Subcutaneous abdominal adipose tissue (tissue), 5 donors: ENCODE measurements at regions not wholly inside any gene's neighbourhood (a gene's known extent, or its start where the extent isn't known, plus 50 kb on each side); places are given as distances from the start of the nearest gene placed in this dataset.

Source experiments
- H3K27ac ChIP-seq: one replicate; pipeline ENCODE4 v1.7.0; 2013; ENCODE audit warnings: low read depth, mild to moderate bottlenecking, inconsistent platforms, low read length, moderate library complexity
- H3K27me3 ChIP-seq, 5 donors: one replicate each; pipeline ENCODE4 v1.7.0; 2013; ENCODE audit warnings: low read length in 5 of 5, inconsistent platforms in 1 of 5; ENCODE audit not compliant: control insufficient read depth in 5 of 5, insufficient read depth in 4 of 5
- H3K36me3 ChIP-seq, 5 donors: one replicate each; pipeline ENCODE4 v1.7.0; 2013; ENCODE audit warnings: low read length in 5 of 5; ENCODE audit not compliant: control insufficient read depth in 5 of 5, insufficient read depth in 5 of 5
- H3K4me1 ChIP-seq, 5 donors: one replicate each; pipeline ENCODE4 v1.7.0; 2013; ENCODE audit warnings: low read length in 5 of 5, mild to moderate bottlenecking in 3 of 5, moderate library complexity in 1 of 5; ENCODE audit not compliant: control insufficient read depth in 5 of 5, insufficient read depth in 5 of 5
- H3K4me3 ChIP-seq, 5 donors: one replicate each; pipeline ENCODE4 v1.7.0; 2013; ENCODE audit warnings: low read length in 5 of 5, low read depth in 1 of 5
- H3K9ac ChIP-seq, 5 donors: one replicate each; pipeline ENCODE4 v1.7.0; 2013; ENCODE audit warnings: low read length in 5 of 5, mild to moderate bottlenecking in 4 of 5, moderate library complexity in 3 of 5
- H3K9me3 ChIP-seq, 5 donors: one replicate each; pipeline ENCODE4 v1.7.0; 2013; ENCODE audit warnings: low read length in 5 of 5; ENCODE audit not compliant: control insufficient read depth in 5 of 5
- donor health status: healthy.
- donor health status: healthy.
- donor health status: healthy.
- donor health status: healthy.
- donor health status: healthy.

DNA sequence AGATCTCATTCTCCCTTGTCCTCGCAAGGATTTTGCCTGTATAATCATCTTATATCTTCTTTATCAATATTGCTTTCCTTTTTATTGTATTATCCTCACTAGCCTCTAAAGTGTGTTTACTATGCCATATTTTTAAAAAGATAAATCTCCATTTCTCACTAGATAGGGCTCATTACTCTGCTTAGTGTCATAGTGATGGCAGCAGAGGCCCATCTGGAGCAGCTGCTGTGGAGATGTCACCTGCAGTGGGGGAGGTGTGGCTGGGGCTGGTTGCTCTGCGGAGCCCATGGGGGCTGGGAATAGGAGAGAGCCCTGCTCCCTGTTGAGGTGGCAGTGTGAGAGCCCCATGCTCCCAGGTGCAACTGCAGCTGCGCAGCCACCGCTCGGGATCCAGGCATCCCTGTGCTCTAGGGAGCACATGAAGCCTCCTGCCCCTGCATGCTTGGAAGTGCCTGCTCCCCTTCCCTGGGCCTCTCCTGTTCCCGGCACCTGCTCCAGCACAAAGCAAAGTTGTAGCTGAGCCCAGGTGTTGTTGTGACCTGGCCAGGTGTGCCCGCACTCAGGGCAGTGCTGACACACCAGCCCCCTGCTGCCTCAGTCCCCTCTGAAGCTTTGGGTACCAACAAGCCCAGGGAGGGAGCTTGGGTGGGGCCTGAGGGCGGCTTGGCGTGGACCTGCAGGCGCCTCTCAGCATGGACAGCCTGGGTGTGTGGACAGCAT, 144.6 kb upstream of the MRPS30 start:
- Histone ChIP-seq H3K4me3 (no peak overlapping the region), H3K9ac (no peak overlapping the region), H3K4me1 (no peaks in the 10 kb centered on the region), H3K27ac (no peak overlapping the region), H3K27me3 (no peaks in the 10 kb centered on the region), H3K9me3 (peaks cover 0 to 4% (median 2%) of the 10 kb centered on the region in 5 donors), H3K36me3 (no peaks in the 10 kb centered on the region)

DNA sequence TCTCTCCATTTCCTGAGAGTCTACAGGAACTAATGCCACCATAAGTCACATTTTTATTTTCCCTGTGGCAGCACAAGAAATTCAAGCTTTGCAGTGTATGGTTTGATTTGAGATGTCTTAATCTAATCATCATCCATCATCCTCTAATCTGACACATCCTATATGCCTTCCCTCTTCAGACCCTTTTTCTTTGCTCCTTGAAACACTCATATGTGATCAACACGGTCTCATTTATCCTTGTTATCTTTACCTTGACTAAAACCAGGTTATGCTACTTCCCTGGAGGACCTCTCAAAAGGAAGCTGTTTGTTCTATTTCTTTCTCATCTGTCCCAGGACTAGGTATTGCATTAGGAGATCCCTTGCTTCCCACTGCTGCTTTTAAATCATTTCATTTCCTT, 146.9 kb upstream of the MRPS30 start:
- Histone ChIP-seq H3K4me1 (no peaks in the 10 kb centered on the region), H3K9me3 (peaks cover 0 to 8% (median 0%) of the 10 kb centered on the region in 5 donors), H3K4me3 (no peak overlapping the region), H3K27me3 (no peaks in the 10 kb centered on the region), H3K36me3 (no peaks in the 10 kb centered on the region), H3K9ac (no peak overlapping the region), H3K27ac (no peak overlapping the region)

GRCh38 chr5:44660251-44660650, 148.5 kb upstream of the MRPS30 start:
- Histone ChIP-seq H3K4me3 (no peak overlapping the region), H3K27ac (no peak overlapping the region), H3K36me3 (no peaks in the 10 kb centered on the region), H3K27me3 (no peaks in the 10 kb centered on the region), H3K9me3 (peaks cover 3 to 18% (median 12%) of the 10 kb centered on the region in 5 donors), H3K9ac (no peak overlapping the region), H3K4me1 (no peaks in the 10 kb centered on the region)

- H3K27me3 ChIP-seq, result no peaks in the 10 kb centered on the region
- H3K9ac ChIP-seq, result no peak overlapping the region
- H3K36me3 ChIP-seq, result no peaks in the 10 kb centered on the region
- H3K9me3 ChIP-seq, result peaks cover 3 to 19% (median 15%) of the 10 kb centered on the region in 5 donors
- H3K27ac ChIP-seq, result no peak overlapping the region
- no peaks in the 10 kb centered on the region for H3K4me1 ChIP-seq
- H3K4me3 ChIP-seq, result no peak overlapping the region
Observed at GRCh38 chr5:44659334-44659733, 149.4 kb upstream of the MRPS30 start.

GRCh38 chr5:44652674-44653073, 156.1 kb upstream of the MRPS30 start:
- Histone ChIP-seq H3K27me3 (no peaks in the 10 kb centered on the region), H3K36me3 (no peaks in the 10 kb centered on the region), H3K4me1 (no peaks in the 10 kb centered on the region), H3K4me3 (no peak overlapping the region), H3K27ac (no peak overlapping the region), H3K9ac (no peak overlapping the region), H3K9me3 (peaks cover 3 to 19% (median 15%) of the 10 kb centered on the region in 5 donors)

GRCh38 chr5:44646016-44646415, 162.7 kb upstream of the MRPS30 start:
- H3K4me3 ChIP-seq, result no peak overlapping the region
- H3K27me3 ChIP-seq, result peaks cover 0 to 5% (median 0%) of the 10 kb centered on the region in 5 donors
- H3K36me3 ChIP-seq, result no peaks in the 10 kb centered on the region
- H3K27ac ChIP-seq, result no peak overlapping the region
- H3K9me3 ChIP-seq, result no peaks in the 10 kb centered on the region
- H3K4me1 ChIP-seq, result no peaks in the 10 kb centered on the region
- no peak overlapping the region for H3K9ac ChIP-seq

DNA sequence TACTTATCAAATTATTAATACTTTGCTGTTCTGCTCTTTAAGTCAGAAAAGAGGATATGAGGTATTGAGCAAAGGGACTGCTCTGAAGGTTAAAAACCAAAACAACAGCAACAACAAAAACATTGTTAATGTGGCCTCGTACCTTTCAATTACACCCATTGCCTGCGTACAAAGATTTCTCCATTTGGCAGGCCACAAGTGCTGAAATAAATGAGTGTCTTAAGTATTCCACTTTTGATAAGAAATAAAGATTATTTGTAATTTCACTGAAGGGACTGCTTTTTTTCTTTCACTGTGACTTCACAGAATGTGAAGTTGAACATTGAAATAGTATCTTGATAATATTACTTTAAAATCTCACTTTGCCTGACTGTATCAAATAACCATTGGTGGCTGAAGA, 163.2 kb upstream of the MRPS30 start:
- H3K9me3 ChIP-seq, result no peaks in the 10 kb centered on the region
- no peaks in the 10 kb centered on the region for H3K4me1 ChIP-seq
- no peak overlapping the region for H3K9ac ChIP-seq
- no peaks in the 10 kb centered on the region for H3K36me3 ChIP-seq
- no peak overlapping the region for H3K27ac ChIP-seq
- H3K27me3 ChIP-seq, result peaks cover 0 to 5% (median 0%) of the 10 kb centered on the region in 5 donors
- H3K4me3 ChIP-seq, result no peak overlapping the region

- H3K36me3 ChIP-seq, result no peaks in the 10 kb centered on the region
- no peak overlapping the region for H3K4me3 ChIP-seq
- H3K4me1 ChIP-seq, result no peaks in the 10 kb centered on the region
- H3K9me3 ChIP-seq, result no peaks in the 10 kb centered on the region
- no peak overlapping the region for H3K9ac ChIP-seq
- no peak overlapping the region for H3K27ac ChIP-seq
- peaks cover 0 to 5% (median 0%) of the 10 kb centered on the region in 5 donors for H3K27me3 ChIP-seq
Observed at GRCh38 chr5:44644628-44645027, 164.1 kb upstream of the MRPS30 start.

DNA sequence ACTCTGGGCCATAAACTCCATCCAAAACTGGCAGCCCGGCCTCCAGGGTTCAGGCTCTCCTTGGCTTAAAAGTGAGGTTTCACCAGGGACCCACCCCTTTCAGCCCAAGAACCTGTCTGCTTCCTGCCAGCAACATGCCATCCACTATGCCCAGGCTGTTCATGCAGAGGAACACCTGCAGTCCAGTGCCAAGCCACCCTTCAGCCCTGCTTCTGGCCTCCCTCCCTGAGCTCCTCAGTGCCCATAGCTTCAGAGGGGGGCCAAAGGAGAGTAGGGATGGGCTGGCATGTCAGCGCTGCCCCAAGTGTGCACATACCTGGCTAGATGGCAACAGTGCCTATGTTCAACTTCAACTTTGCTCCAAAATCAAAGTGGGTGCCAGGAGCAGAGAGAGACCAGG, 166.9 kb upstream of the MRPS30 start:
- H3K9ac ChIP-seq, result no peak overlapping the region
- H3K9me3 ChIP-seq, result no peaks in the 10 kb centered on the region
- no peaks in the 10 kb centered on the region for H3K36me3 ChIP-seq
- H3K27ac ChIP-seq, result no peak overlapping the region
- H3K4me1 ChIP-seq, result no peaks in the 10 kb centered on the region
- H3K4me3 ChIP-seq, result no peak overlapping the region
- peaks cover 0 to 5% (median 0%) of the 10 kb centered on the region in 5 donors for H3K27me3 ChIP-seq

- H3K36me3 ChIP-seq, result no peaks in the 10 kb centered on the region
- H3K4me1 ChIP-seq, result no peaks in the 10 kb centered on the region
- no peak overlapping the region for H3K27ac ChIP-seq
- H3K4me3 ChIP-seq, result no peak overlapping the region
- peaks cover 0 to 5% (median 0%) of the 10 kb centered on the region in 5 donors for H3K27me3 ChIP-seq
- H3K9me3 ChIP-seq, result no peaks in the 10 kb centered on the region
- no peak overlapping the region for H3K9ac ChIP-seq
Observed at GRCh38 chr5:44640945-44641456, 167.7 kb upstream of the MRPS30 start.
